Neural cell (in vitro differentiated cells): ENCODE measurements at regions not wholly inside any gene's neighbourhood (a gene's known extent, or its start where the extent isn't known, plus 50 kb on each side); places are given as distances from the start of the nearest gene placed in this dataset.

ENCODE experiments used
- CTCF ChIP-seq: fragments of 450-650 bp; IDR thresholded peaks from 2 replicates; pipeline ENCODE4 v1.5.1; 2014; ENCODE audit warnings: antibody characterized with exemption, mild to moderate bottlenecking, moderate library complexity; ENCODE audit not compliant: poor library complexity, severe bottlenecking
- EP300 ChIP-seq: fragments of 450-650 bp; conservative IDR thresholded peaks from 2 replicates; pipeline ENCODE4 v1.6.1; 2014; ENCODE audit warnings: antibody characterized with exemption, mild to moderate bottlenecking, moderate library complexity; ENCODE audit not compliant: poor library complexity, severe bottlenecking
- EZH2 ChIP-seq: fragments of 200-600, 300-800 bp; shearing (Covaris generic), sonication (generic); IDR thresholded peaks from 2 replicates; pipeline ENCODE4 v1.6.1; 2014; ENCODE audit warnings: antibody characterized with exemption, low read length, borderline replicate concordance, mild to moderate bottlenecking; ENCODE audit not compliant: insufficient read depth, poor library complexity, severe bottlenecking
- POLR2AphosphoS5 ChIP-seq: IDR thresholded peaks from 2 replicates; pipeline ENCODE4 v1.6.1; 2012
- RAD21 ChIP-seq: fragments of 450-650 bp; conservative IDR thresholded peaks from 2 replicates; pipeline ENCODE4 v1.6.1; 2014; ENCODE audit warnings: antibody characterized with exemption, mild to moderate bottlenecking, moderate library complexity
- TAF1 ChIP-seq: IDR thresholded peaks from 2 replicates; pipeline ENCODE4 v1.6.1; 2012; ENCODE audit warnings: low read depth

- no peak for TF ChIP-seq CTCF
- TF ChIP-seq TAF1: no peak
- no peak for TF ChIP-seq POLR2AphosphoS5
- no peak for TF ChIP-seq RAD21
- TF ChIP-seq EP300: no peak
- no peak for TF ChIP-seq EZH2
These were observed 108.2 kb upstream of the MPDZ start for GRCh38 chr9:13387734-13388067.
